ENCODE measurements at regions not wholly inside any gene's neighbourhood (a gene's known extent, or its start where the extent isn't known, plus 50 kb on each side); places are given as distances from the start of the nearest gene placed in this dataset.

- TF ChIP-seq CTCF (IDR thresholded peaks at IDR 0.05; ENCODE audit: low read length) (no peak), EZH2 (IDR thresholded peaks at IDR 0.05; ENCODE audit: borderline replicate concordance, low read length) (no peak)
Measured at GRCh38 chr7:112892263-112892662, 102.1 kb upstream of the TMEM168 start.

All from OCI-LY1 (cell line).